Fibroblast of skin of back (primary cell): ENCODE measurements at regions not wholly inside any gene's neighbourhood (a gene's known extent, or its start where the extent isn't known, plus 50 kb on each side); places are given as distances from the start of the nearest gene placed in this dataset.
"Not testable (repeated sequence)": the region's sequence is repeated elsewhere in the genome, so short reads cannot be mapped to it uniquely, and the experiment has no call there.

ENCODE experiments used
- DNase-seq: peaks from one replicate; pipeline ENCODE4 v3.0.0-alpha.2; 2013

DNA sequence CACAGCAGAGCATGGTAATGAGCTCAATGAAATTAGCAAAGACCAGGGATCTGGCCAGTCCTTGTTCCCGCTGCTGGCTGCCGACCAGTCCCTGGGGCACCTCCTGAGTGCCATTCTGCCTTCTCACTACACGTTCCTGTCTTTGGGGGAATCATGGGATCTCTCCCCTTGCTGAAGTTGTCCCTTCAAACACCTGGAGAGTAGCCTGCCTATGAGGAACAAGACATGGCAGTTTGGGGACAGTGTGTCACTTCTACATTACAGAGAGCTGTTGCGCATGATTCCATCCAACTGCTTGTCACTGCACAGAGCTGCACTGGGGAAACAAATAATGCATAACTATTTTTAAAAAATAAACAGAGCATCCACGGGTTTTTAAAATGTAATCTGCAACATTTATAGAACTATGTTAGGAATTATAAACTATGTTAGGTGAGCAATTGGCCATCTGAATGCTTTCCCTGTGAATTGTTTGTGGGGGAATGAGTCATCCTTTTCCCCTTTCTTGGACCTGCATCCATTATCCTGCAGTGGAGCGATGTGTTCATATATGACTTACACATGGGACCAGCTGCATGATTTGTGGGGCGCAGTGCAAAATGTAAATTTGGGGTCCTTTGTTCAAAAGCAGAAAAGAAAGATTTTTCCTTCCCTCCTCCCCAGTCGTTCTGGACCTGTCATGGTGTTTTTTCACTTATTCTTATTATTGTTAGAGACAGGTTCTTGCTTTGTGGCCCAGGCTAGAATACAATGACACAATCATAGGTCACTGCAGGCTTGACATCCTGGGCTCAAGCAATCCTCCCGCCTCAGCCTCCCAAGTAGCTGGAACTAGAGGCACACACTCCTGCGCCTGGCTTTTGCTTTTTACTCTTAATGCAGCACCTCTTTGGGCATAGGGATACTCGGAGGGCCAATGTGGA lies 115.0 kb upstream of the TBL1X start:
- peak; percentile 44 for DNase-seq

DNA sequence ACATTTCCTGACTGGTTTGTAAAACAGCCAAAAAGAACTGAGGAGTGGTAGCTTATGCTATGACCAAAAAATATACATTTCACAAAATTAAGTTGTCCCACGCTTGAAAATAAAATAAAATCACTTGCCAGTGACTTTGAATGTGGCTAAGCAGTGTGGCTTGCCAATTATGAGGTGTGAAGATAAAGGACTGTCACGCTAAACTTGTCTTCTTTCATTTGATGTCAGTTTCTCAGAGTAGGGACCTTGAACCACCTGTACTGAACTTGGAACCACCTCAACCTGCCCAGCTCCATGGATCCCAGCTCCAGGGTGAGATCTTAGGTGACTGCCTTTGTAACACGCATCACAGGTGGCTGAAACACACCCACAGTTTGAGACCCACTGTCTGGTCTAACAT lies 113.7 kb upstream of the TBL1X start:
- DNase-seq = no peak

DNA sequence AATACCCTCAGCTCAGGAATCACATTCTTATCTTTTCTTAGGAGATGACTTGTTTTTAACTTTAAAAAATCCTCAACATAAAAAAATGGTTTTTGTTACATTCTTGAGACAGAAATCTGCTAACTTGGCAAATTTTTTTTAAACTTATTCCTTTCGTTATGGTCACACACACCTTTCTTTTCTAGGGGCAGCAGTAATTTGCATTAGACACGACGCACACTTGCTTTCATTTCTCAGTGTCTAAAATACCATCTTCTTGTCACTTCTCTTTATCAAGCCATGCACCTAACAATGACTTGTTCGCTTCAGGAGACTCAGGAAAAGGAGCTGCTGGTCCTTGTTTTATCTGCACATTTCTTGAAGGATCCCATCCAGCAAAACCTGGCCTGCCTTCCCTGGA lies 112.6 kb upstream of the TBL1X start:
- no peak for DNase-seq

DNA sequence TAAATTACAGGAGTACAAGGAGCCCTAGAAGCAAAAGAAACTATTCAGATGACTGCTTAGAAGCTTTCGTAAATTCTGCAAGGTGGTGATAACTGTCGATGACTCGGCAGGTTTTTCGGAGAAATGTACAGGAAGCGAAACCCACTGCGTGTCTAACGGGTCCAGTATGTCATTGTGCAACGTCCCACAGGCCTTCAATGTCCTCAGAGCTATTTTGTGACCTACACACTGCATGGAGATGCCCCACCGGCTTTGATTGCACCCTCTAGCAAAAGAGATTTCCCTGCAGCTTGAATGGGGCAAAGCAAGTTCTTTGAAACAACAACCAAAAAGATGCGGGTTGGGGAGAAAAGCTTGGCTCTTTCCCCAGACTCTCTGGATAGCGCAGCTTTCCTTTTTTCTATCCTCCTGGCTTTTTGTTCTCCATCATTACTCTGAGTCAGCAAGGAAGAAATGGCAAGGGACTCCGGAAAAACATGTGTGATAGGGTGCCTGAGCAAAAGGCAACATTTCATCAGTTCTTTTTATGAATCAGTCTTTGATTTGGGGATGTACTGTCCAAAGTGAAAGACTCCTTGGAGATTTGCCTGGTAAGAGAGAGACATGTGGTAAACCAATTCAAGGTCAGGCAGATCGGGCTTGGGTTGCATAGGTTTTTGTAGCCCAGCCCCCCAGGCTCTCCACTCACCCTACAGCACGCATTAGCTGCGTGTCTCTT lies 112.0 kb upstream of the TBL1X start:
- DNase-seq = peak; percentile 40

DNA sequence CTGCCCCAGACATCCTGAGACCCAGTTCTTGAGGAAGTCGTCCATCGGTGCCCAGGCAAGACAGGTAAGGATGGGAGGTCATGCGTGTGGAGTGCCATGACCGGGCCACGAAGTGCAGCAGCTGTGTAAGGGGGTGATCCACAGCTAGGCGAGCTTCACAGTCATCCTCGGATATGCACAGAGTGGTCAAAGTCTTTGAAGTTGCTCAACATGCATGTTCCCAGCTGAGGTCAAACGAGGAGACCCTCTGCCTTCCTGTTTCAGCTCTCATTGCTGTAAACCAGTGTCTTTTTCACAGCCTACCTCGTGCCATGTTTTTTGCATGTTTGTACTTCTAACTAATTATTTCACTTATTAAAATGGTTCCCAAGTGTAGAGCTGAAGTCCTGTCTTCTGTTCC lies 109.9 kb upstream of the TBL1X start:
- DNase-seq = no peak

DNA sequence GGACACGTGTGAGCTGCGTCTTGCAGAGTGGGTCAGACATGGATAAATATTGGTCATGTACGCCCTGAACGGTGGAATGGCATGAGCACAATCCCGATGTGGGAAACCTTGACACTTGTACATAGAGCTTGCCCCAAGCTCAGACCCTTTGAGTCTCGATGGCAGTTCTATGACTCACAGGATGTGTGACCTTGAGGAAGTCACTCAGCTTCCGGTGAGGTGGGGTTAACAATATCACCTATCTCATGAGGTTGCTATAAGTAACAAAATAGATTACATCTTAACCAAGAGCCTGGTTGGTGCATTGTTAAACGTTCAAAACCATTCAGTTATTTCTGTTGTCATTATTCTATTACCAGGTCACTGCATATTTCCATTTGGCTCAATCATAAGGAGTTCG lies 109.1 kb upstream of the TBL1X start:
- no peak for DNase-seq

DNA sequence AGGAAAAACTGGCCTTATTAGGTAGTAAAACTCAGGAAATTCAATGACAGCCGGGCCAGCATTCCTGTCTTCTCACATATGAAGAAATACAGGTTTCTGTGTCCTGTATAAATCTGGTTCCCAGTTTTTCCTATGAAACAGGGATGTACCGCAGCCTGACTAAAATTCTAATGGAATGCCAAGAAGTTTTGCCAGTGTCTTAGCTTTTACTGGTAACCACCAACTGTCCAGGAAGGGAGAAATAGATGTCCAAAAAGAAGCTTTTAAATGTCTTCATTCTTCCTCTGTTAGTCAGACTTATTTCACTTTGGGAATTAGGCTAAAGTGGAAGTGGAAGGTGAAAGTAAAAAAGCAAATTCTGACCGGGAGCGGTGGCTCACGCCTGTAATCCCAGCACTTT lies 108.0 kb upstream of the TBL1X start:
- no peak for DNase-seq

DNA sequence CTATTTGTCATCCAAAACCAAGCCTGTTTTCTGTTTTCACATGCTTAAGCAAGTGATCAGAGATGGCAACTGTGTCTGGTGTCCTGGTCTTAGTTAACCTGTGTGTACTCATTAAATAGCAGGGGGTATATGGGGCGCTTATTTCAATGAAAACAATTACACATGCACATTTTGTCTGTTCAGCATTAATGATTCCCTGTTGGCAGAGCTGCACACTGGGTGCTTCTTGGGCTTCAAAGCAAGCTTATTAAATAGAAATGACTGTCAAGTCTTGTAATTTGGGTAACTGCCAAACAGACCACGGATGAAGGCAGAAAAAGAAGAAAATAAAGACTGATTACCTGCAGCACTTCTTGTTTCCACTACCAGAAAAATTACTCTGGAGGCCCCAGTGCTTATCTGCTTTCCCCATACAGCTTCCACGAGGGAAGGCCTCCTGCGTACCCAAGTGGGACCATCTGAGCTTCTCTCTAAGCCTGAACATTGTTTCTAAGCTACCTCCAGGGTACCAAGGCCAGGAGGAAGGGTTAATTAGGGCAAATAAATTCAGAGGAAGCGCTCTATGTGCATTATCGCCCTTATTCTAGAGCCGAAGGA lies 107.2 kb upstream of the TBL1X start:
- no peak for DNase-seq

DNA sequence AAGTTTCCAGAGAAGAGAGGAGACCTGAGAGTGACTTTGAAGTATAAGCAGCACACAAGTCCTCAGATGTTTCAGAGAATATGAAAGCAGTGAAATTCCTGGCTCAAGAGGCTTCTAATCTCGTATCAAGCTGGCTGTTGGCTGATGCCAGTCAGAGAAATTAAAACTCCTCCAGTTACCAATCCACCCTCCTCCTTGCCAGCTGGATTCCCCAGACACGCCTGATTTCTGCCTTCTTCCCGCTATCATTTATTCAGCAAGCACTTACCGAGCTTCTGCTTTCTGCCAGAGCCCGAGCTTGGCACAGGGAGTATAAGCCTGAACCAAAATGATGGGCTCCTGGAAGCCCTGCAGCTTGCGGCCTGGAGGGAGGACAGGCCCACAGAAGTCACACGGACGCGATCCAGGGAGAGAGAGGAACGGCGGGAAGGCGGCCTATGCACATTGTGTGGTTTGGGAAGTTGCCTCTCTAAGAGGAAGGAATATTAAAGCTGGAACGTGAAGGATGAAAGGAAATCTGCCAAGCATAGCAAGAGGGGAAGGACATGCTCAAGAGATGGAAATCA lies 102.4 kb upstream of the TBL1X start:
- DNase-seq = no peak

DNA sequence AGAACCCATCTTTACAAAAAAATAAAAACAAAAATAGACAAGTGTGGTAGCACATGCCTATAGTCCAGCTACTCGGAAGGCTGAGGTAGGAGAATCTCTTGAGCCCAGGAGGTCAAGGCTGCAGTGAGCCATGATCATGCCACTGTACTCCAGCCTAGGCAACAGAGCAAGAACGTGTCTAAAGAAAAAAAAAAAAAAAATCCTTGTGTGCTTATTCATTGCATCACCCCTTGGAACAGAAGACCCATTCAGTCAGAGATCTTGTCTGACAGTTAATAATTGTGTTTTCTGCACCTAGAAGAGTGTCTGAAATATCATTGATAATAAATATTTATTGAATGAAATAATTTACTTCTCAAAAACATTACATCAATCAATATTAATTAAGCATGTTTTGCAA lies 97.4 kb upstream of the TBL1X start:
- no peak for DNase-seq

DNA sequence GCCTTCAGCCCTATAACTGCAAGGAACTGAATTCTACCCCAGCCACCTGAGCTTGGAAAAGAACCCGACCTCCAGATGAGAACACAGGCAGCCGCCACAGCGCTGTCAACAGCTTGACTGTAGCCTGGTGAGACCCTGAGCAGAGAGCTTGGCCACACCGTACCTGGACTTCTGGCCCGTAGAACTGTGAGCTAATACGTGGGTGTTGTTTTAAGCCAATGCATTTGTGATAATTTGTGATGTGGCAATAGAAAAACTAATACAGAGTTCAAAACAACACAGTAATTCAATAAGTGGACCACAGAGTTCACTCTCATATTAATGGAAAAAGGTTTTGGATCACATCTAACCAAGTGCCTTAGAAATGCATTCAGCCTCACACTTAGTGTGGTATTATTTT lies 96.6 kb upstream of the TBL1X start:
- DNase-seq = no peak

DNA sequence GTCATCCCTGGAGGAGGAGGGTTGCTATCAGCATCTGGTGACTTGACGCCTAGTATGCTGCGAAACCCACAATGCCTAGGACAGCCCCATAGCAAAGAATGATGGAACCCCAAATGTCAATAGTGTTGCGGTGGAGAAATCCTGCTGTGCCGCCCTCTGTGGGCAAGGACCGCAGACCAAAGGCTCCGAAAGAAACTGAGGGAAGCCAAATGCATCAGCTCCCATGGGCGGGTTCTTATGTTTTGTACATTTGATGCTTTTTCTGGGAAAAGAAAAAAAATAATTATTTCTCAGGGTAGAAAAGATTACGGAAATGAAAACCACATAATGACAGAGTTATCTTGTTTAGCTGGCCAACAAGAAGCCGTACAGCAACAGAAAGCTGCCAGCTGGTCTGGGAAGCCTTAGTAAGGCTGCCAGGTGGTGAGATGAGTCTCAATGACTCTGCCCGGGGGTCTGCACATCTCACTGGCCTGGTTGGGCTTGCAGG lies 95.0 kb upstream of the TBL1X start:
- DNase-seq = no peak

DNA sequence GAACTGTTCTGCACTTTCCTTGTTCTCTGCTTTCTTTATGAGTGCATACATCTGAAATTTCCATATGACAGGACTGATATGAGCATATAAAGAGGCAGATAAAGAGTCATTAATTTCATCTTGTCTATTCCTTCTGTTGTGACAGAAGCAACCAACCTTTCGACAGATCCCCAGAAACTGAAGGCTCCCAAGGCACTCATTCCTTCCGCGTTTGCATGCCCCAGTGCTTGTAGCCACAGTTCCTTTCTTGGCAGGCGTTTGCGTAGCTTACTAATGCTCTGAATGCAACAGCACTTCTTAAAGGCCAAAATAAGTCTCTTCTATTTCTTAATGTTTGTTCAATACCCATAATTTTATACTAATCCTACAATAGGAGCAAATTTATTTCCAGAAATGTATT lies 94.0 kb upstream of the TBL1X start:
- DNase-seq = no peak

DNA sequence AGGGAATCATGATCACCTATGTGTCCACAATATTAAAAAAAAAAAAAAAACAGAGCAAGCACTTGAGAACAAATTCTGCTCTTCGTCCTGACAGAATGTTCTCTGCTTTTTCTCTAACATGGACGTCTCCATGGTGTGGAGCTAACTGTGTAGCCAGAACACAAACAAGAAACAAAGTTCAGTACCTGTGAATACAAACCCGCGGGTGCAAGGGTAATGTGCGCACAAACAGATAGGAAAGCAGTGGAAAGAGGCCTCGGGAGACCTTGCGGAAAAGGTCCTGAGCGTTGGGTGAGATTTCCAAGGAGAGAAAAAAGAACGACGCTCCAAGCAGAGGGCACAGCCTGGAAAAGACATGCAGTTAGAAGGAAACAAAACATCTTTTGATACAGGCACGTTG lies 92.0 kb upstream of the TBL1X start:
- DNase-seq = no peak

DNA sequence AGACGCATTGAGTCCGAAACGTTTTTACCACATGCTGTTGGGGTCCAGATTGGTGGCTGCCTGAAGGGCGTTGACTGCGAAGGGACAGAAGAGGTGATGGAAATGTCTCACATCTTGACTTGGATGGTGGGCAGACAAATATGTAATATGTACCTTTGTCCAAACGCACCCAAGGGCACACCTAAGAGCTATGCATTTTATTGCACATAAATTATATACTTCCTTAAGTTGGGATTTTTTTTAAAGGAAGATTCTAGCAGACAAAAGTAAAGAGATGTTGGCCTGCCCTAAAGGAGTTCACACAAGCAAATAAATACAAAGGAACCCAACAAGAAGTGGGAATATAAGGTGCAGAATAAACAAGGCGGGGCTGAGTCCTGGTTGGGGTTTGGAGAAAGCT lies 91.1 kb upstream of the TBL1X start:
- DNase-seq = no peak

DNA sequence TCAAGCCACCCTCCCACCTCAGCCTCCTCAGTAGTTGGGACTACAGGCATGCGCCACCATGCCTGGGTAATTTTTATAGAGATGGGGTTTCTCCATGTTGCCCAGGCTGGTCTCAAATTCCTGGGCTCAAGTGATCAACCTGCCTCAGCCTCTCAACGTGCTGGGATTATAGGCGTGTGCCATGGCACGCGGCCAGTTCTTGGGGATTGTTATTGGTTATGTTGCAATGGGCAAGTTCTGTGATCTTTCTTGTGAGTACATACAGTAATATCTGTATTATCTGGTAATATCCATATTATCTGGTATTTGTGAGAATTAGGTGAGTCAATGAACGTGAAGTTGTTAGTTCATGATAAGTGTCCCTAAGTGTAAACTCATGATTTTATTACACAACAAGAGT lies 90.3 kb upstream of the TBL1X start:
- DNase-seq = no peak

DNA sequence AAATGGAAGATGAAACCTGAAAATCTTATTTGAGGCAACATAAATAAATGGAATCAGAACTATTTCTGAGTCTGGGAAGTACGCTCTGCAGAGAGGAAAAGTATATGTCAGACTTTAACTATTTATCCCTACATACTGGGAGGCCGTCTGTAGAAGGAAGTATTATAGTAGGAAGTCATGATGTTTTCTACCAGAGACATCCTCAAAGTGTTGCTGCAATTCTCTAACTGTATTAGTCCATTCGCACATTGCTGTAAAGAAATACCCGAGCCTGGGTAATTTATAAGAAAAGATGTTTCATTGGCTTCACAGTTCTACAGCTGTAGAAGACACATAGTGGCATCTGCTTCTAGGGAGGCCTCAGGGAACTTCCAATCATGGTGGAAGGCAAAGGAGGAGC lies 88.7 kb upstream of the TBL1X start:
- no peak for DNase-seq

DNA sequence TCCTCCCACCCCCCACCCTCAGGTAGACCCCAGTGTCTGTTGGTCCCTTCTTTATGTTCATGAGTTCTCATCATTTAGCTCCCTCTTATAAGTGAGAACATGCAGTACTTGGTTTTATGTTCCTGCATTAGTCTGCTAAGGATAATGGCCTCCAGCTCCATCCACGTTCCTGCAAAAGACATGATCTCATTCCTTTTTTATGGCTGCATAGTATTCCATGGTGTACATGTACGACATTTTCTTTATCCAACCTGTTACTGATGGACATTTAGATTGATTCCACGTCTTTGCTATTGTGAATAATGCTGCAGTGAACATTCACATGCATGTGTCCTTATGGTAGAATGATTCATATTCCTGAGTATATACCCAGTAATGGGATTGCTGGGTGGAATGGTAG lies 87.6 kb upstream of the TBL1X start:
- not testable (repeated sequence) for DNase-seq

DNA sequence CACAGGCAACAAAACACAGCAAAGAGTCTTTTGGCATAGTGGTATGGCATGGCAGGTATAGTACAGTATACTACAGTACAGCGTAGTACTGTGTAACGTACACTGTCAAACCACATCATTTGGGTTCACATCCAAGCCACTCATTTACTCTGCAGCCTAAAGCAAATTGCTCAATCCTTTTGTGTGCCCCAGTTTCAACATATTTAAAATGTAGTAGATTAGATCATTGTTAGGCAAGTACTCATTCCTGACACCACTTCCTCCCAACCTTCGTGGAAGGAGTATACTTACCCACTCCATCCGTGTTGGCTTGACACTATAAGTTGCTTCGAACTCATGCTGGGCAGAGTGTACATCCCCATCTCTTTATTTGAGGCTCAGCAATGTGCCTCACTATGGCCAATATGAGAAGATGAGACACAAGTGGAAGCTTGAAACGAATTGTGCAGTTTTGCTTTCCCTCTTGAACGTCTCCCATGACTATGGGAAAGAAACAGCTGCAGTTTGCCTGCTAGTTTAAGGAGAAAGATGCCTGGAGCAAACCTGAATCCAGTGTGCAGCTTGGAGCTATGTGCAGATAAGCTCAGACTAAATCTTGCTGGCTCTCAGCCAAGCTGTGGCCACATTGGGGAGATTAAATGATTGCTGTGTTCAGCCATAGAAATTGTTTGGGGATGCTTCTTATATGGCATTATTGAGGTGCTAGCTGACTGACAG lies 85.7 kb upstream of the TBL1X start:
- DNase-seq = no peak

DNA sequence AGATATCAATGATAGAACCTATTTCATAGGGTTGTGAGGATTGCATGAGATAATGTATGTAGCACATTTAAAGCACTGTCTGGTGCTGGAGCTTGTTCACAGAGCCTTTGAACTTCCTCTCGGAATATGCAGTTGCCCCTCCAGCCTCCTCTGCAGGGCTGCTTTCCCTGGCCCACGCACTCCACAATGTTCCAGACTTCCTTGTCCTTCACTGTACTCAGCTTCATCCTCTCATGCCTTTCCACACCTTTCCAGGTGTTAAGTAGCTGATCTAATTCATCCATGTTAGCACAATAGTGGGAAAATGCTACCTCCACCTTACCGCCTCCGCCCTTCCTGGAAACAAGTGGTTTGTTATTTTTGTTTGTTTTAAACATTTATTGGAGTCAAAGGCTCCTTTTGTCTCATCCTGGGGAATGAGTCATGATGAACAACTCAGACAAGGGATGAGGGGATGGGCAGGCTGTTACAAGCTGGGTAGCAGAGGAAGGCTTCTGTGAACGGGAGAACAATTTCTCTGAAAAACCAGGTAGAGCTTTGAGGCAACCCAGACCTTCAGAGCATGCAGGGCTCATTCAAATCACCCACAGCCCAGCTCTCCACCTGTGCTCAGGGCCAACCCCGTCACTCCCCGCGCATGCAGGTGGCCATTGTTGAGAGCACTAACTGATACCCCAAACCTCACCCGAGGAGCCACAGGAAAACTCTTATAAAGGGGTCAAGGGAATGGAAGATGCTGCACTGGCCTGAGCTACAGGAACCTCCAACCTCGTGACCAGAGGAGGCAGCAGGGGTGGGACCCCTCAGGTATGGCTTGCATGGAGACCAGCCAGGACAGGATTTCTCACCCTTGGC lies 84.9 kb upstream of the TBL1X start:
- peak; percentile 31 for DNase-seq

DNA sequence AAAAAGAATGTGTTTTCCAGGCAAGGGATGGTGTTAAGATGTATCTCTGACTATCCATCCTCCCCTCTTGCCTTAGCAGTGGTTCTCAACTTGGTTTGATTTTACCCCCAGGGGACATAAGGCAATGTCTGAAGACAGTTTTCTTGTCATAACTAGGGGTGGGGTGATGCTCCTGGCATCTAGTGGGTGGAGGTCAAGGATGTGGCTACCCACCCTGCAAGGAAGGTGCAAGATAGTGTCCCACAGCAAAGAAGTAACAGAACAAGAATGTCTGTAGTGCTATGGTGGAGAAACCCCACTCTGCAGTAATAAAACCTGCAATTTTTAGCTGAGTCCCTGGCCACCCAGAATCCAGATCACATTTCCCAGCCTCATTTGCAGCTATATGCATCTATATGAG lies 81.2 kb upstream of the TBL1X start:
- DNase-seq = no peak

DNA sequence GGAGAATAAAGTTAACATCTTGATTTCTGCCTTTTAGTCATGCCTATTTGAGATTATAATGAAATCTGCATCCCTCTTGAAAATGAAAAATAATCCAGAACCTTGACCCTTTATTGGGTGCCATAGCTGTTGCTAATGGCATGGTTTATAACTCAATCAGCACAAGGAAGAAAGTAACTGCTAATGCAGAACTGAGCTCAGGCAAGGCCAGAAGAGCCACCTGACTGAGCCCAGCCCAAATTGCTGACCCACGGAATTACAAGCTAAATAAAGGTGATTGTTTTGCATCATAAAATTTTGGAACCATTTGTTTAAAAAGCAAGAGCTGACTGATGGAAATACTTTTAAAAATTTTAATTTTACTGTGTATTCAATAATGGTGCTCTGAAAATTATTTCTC lies 76.4 kb upstream of the TBL1X start:
- no peak for DNase-seq
